HCT116 (cell line): ENCODE measurements at regions not wholly inside any gene's neighbourhood (a gene's known extent, or its start where the extent isn't known, plus 50 kb on each side); places are given as distances from the start of the nearest gene placed in this dataset.

Experiments
- ATAC-seq: fragments of 200-7000 bp; cut with Tn5 transposase; 2 replicates; pipeline ENCODE4 v1.9.1; 2020; ENCODE audit warnings: mild to moderate bottlenecking, moderate library complexity
- BruUV-seq: library from RNA; stranded (reverse); fragments of 400-500 nt; replicated peaks from 2 replicates; lab custom pipeline; 2021; lab: Mats Ljungman, UMichigan
- CTCF ChIA-PET: fragments of 300-600 bp; sonication (Branson Sonifier 250); formaldehyde crosslinking; loops from one replicate; lab custom pipeline; 2021; ENCODE audit warnings: antibody characterized with exemption; lab: Charles Lee
- POLR2A ChIA-PET: fragments of 300-600, 350-600 bp; sonication (Branson Sonifier 250); formaldehyde crosslinking; loops from one replicate; lab custom pipeline; 2021; ENCODE audit warnings: antibody characterized with exemption; lab: Charles Lee
- RAD21 ChIA-PET, 2 experiments: fragments of 300-600 bp; sonication (Branson Sonifier 250); formaldehyde crosslinking; loops; one replicate each; lab custom pipeline; 2023; ENCODE audit warnings: low total read pairs in 2 of 2; ENCODE audit not compliant: uncharacterized antibody in 2 of 2, unreplicated experiment in 2 of 2, low non-redundant PET in 1 of 2; lab: Charles Lee
- DNase-seq: peaks from one replicate; pipeline ENCODE4 v3.0.0-alpha.2; 2010; ENCODE audit warnings: low read depth, low spot score
- H2AFZ ChIP-seq: fragments of 200-600 bp; shearing (Covaris generic), sonication (generic); 2 replicates; pipeline ENCODE4 v1.6.1; 2017; ENCODE audit warnings: low read depth, mixed run types, mixed read lengths, antibody characterized with exemption, low read length; ENCODE audit not compliant: poor library complexity, severe bottlenecking
- H3K27ac ChIP-seq: 2 replicates; pipeline ENCODE4 v1.5.1; 2012; ENCODE audit warnings: low read depth, low read length
- H3K27me3 ChIP-seq: fragments of 200-600 bp; sonication (generic); 2 replicates; pipeline ENCODE4 v1.6.1; 2016; ENCODE audit warnings: mixed run types, low read length, mixed read lengths; ENCODE audit not compliant: insufficient read depth
- H3K36me3 ChIP-seq, 2 experiments: fragments of 200-500 bp in 1 of 2; fragments of 200-600 bp in 1 of 2; sonication (Bioruptor generic) in 1 of 2; sonication (generic) in 1 of 2; 2 replicates each; pipeline versions ENCODE4 v1.5.1 to v1.6.1; 2014 to 2016; ENCODE audit warnings: low read length in 2 of 2, inconsistent platforms in 1 of 2, mixed read lengths in 1 of 2, mixed run types in 1 of 2; ENCODE audit not compliant: insufficient read depth in 2 of 2, control insufficient read depth in 1 of 2
- H3K4me1 ChIP-seq, 2 experiments: fragments of 200-600 bp in 1 of 2; sonication (generic) in 1 of 2; 2 replicates each; pipeline versions ENCODE4 v1.5.1 to v1.6.1; 2012 to 2017; ENCODE audit warnings: low read length in 2 of 2, inconsistent platforms in 1 of 2, mild to moderate bottlenecking in 1 of 2, mixed read lengths in 1 of 2, mixed run types in 1 of 2, moderate library complexity in 1 of 2; ENCODE audit not compliant: insufficient read depth in 2 of 2, control insufficient read depth in 1 of 2
- H3K4me2 ChIP-seq: fragments of 200-600 bp; sonication (generic); 2 replicates; pipeline ENCODE4 v1.6.1; 2017; ENCODE audit warnings: mixed run types, low read length, mixed read lengths
- H3K4me3 ChIP-seq, 2 experiments: fragments of 200-600 bp in 1 of 2; sonication (generic) in 1 of 2; replicated peaks in 1 of 2; 2 replicates each; pipeline ENCODE4 v1.5.1; 2011 to 2016; ENCODE audit warnings: low read length in 2 of 2, control low read depth in 1 of 2, low read depth in 1 of 2, mild to moderate bottlenecking in 1 of 2, mixed read lengths in 1 of 2, mixed run types in 1 of 2
- H3K79me2 ChIP-seq: fragments of 200-600 bp; sonication (generic); 2 replicates; pipeline ENCODE4 v1.6.1; 2017; ENCODE audit warnings: mild to moderate bottlenecking, mixed run types, low read length, moderate library complexity, mixed read lengths; ENCODE audit not compliant: insufficient read depth
- H3K9ac ChIP-seq: fragments of 200-600 bp; sonication (generic); 2 replicates; pipeline ENCODE4 v1.6.1; 2016; ENCODE audit warnings: low read length, mixed read lengths
- H3K9me2 ChIP-seq: fragments of 200-600 bp; sonication (generic), shearing (Covaris generic); 2 replicates; pipeline ENCODE4 v1.6.1; 2017; ENCODE audit warnings: mixed run types, mild to moderate bottlenecking, moderate library complexity; ENCODE audit not compliant: insufficient read depth
- H3K9me3 ChIP-seq, 2 experiments: fragments of 200-500 bp in 1 of 2; fragments of 200-600 bp in 1 of 2; sonication (Bioruptor generic) in 1 of 2; sonication (generic) in 1 of 2; 2 replicates each; pipeline ENCODE4 v1.6.1; 2014 to 2017; ENCODE audit warnings: low read length in 2 of 2, mixed read lengths in 2 of 2, inconsistent platforms in 1 of 2, low read depth in 1 of 2, mild to moderate bottlenecking in 1 of 2, mixed run types in 1 of 2, moderate library complexity in 1 of 2; ENCODE audit not compliant: control insufficient read depth in 1 of 2, insufficient read depth in 1 of 2
- H4K20me1 ChIP-seq: fragments of 200-600 bp; sonication (generic), shearing (Covaris generic); 2 replicates; pipeline ENCODE4 v1.6.1; 2017; ENCODE audit warnings: mixed run types, mild to moderate bottlenecking, moderate library complexity; ENCODE audit not compliant: insufficient read depth
- ATF3 ChIP-seq: IDR thresholded peaks from 2 replicates; pipeline ENCODE4 v1.6.1; 2012
- CEBPB ChIP-seq: IDR thresholded peaks from 2 replicates; pipeline ENCODE4 v1.6.1; 2012; ENCODE audit warnings: low read depth
- ELF1 ChIP-seq: IDR thresholded peaks from 2 replicates; pipeline ENCODE4 v1.6.1; 2012; ENCODE audit warnings: low read depth, borderline replicate concordance
- EZH2phosphoT487 ChIP-seq: fragments of 200-600 bp; IDR thresholded peaks from 2 replicates; pipeline ENCODE4 v1.6.1; 2018; ENCODE audit warnings: antibody characterized with exemption, borderline replicate concordance
- FOSL1 ChIP-seq: IDR thresholded peaks from 2 replicates; pipeline ENCODE4 v1.6.1; 2012; ENCODE audit warnings: low read depth
- JUND ChIP-seq: IDR thresholded peaks from 2 replicates; pipeline ENCODE4 v1.6.1; 2012
- POLR2A ChIP-seq: IDR thresholded peaks from 2 replicates; pipeline ENCODE4 v1.7.0; 2011; ENCODE audit warnings: borderline replicate concordance; ENCODE audit not compliant: insufficient read depth, insufficient read length; ENCODE audit errors: extremely low read depth
- POLR2AphosphoS5 ChIP-seq: IDR thresholded peaks from 2 replicates; pipeline ENCODE4 v1.6.1; 2011; ENCODE audit warnings: mild to moderate bottlenecking, low read depth, low read length, moderate library complexity
- RAD21 ChIP-seq: IDR thresholded peaks from 2 replicates; pipeline ENCODE4 v1.6.1; 2012; ENCODE audit warnings: low read depth, mild to moderate bottlenecking
- REST ChIP-seq: IDR thresholded peaks from 2 replicates; pipeline ENCODE4 v1.6.1; 2012; ENCODE audit warnings: low read depth
- SIN3A ChIP-seq: IDR thresholded peaks from 2 replicates; pipeline ENCODE4 v1.6.1; 2012; ENCODE audit warnings: low read depth
- SP1 ChIP-seq: IDR thresholded peaks from 2 replicates; pipeline ENCODE4 v1.6.1; 2012; ENCODE audit warnings: low read depth
- SRF ChIP-seq: IDR thresholded peaks from 2 replicates; pipeline ENCODE4 v1.6.1; 2012; ENCODE audit warnings: low read depth
- TCF7L2 ChIP-seq: IDR thresholded peaks from 2 replicates; pipeline ENCODE4 v1.7.0; 2011; ENCODE audit warnings: borderline replicate concordance, inconsistent platforms; ENCODE audit not compliant: insufficient read depth, insufficient read length; ENCODE audit errors: extremely low read depth
- ZNF274 ChIP-seq: fragments of 200-500 bp; sonication (Bioruptor generic); IDR thresholded peaks from 2 replicates; pipeline ENCODE4 v1.6.1; 2014; ENCODE audit warnings: mild to moderate bottlenecking, low read depth, low read length, inconsistent platforms
- intact Hi-C: fragments of 100-400 bp; cut with micrococcal nuclease; formaldehyde crosslinking; loops from 2 replicates; pipeline ENCODE4 v1.10.0; 2022
- TF ChIP-seq, protein P1 (sequence below), 3 experiments: fragments of 200-600 bp in 1 of 3; sonication (generic) in 1 of 3; IDR thresholded peaks in 2 of 3; conservative IDR thresholded peaks in 1 of 3; 2 replicates each; pipeline ENCODE4 v1.5.1; 2012 to 2017; ENCODE audit warnings: low read depth in 2 of 3, low read length in 2 of 3, antibody characterized with exemption in 1 of 3, borderline replicate concordance in 1 of 3, control low read depth in 1 of 3, mild to moderate bottlenecking in 1 of 3, mixed read lengths in 1 of 3, mixed run types in 1 of 3, moderate library complexity in 1 of 3; ENCODE audit not compliant: insufficient read depth in 1 of 3
- TF ChIP-seq, protein P2 (sequence below): IDR thresholded peaks from 2 replicates; pipeline ENCODE4 v1.6.1; 2012

DNA sequence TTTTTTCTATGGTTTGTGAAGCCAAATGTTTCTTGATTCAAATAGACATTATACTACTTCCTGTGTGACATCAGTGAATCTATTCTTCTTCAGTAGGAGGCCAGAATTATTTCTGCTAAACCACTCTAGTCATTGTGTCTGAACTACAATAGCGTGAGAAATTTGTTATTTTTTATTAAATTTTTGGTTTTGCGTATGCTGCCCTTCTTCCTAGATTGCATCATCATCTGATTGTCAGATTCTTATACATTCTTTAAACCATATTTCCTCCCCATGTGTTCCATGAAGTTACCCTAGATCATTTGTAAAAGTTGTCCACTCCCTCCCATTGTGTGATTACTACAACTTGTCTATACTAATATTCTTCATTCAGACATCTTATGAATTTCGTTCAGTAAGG, 187.8 kb upstream of the SPRY2 start:
- no TSS peak for BruUV-seq
- intact Hi-C loops, result no loop called here
- no peak for ATAC-seq

DNA sequence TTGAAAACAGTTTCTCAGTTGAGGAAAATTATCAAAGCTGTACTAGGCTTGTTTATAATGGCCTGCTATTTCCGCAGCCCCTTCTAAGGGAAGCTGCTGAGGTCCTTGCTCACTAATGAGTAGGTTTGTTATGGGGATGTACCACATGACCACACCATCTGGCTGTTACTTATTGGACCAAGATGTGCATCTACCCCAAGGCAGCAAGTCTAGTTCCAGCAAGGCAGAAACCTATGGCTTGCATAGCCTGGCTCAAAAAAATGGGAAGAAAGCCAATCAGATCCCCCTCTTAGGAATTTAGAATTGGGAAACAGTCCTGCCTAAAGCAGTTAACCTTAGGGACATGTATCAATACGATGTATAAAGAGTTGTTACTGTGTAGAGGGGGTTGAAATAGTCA, 186.5 kb upstream of the SPRY2 start:
- no peak overlapping the region for H3K4me2 ChIP-seq
- POLR2A ChIA-PET, result no interaction called here
- CTCF ChIA-PET, result no interaction called here
- H3K9me3 ChIP-seq, result no peaks in the 10 kb centered on the region; a peak in 1 of 4 replicates
- H3K27ac ChIP-seq, result no peak overlapping the region
- no peaks in the 10 kb centered on the region for H4K20me1 ChIP-seq
- peaks cover 3 to 19% of the 10 kb centered on the region in 2 experiments; a peak in 2 of 4 replicates for H3K4me1 ChIP-seq
- no peak overlapping the region for H3K4me3 ChIP-seq
- no peak overlapping the region for H2AFZ ChIP-seq
- H3K36me3 ChIP-seq, result no peaks in the 10 kb centered on the region
- RAD21 ChIA-PET, result no interaction called here
- no TSS peak for BruUV-seq
- intact Hi-C loops, result no loop called here
- DNase-seq (no peak), ATAC-seq (no peak)
- no peaks in the 10 kb centered on the region for H3K9me2 ChIP-seq
- no peak overlapping the region for H3K9ac ChIP-seq
- no peaks in the 10 kb centered on the region for H3K79me2 ChIP-seq
- H3K27me3 ChIP-seq, result no peaks in the 10 kb centered on the region
- TF ChIP-seq REST (no peak), ZNF274 (no peak), JUND (no peak), ATF3 (no peak), SRF (no peak), CEBPB (no peak), RAD21 (no peak), SP1 (no peak), POLR2AphosphoS5 (no peak), POLR2A (no peak), EZH2phosphoT487 (no peak), FOSL1 (no peak), SIN3A (no peak), TCF7L2 (no peak), ELF1 (no peak)
- TF ChIP-seq, protein P1, sequence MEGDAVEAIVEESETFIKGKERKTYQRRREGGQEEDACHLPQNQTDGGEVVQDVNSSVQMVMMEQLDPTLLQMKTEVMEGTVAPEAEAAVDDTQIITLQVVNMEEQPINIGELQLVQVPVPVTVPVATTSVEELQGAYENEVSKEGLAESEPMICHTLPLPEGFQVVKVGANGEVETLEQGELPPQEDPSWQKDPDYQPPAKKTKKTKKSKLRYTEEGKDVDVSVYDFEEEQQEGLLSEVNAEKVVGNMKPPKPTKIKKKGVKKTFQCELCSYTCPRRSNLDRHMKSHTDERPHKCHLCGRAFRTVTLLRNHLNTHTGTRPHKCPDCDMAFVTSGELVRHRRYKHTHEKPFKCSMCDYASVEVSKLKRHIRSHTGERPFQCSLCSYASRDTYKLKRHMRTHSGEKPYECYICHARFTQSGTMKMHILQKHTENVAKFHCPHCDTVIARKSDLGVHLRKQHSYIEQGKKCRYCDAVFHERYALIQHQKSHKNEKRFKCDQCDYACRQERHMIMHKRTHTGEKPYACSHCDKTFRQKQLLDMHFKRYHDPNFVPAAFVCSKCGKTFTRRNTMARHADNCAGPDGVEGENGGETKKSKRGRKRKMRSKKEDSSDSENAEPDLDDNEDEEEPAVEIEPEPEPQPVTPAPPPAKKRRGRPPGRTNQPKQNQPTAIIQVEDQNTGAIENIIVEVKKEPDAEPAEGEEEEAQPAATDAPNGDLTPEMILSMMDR (IDR thresholded peaks at IDR 0.05 in 2 of 3, conservative IDR thresholded peaks at IDR 0.05 in 1 of 3; ENCODE audit: borderline replicate concordance in 1 of 3, insufficient read depth in 1 of 3, low read depth in 2 of 3, low read length in 2 of 3), result no peak
- TF ChIP-seq, protein P2, sequence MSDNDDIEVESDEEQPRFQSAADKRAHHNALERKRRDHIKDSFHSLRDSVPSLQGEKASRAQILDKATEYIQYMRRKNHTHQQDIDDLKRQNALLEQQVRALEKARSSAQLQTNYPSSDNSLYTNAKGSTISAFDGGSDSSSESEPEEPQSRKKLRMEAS, result no peak

More for the DNA sequence above, 187.8 kb upstream of the SPRY2 start:
- peaks cover 0 to 16% of the 10 kb centered on the region in 2 experiments; a peak in 2 of 4 replicates for H3K4me1 ChIP-seq
- CTCF ChIA-PET, result no interaction called here
- H3K79me2 ChIP-seq, result no peaks in the 10 kb centered on the region
- POLR2A ChIA-PET, result no interaction called here
- no peak overlapping the region for H3K4me3 ChIP-seq
- H3K27me3 ChIP-seq, result no peaks in the 10 kb centered on the region
- no peak overlapping the region for H3K9ac ChIP-seq
- no peak overlapping the region for H3K4me2 ChIP-seq
- no peaks in the 10 kb centered on the region; a peak in 1 of 4 replicates for H3K9me3 ChIP-seq
- H3K36me3 ChIP-seq, result no peaks in the 10 kb centered on the region
- DNase-seq, result no peak
- H3K27ac ChIP-seq, result no peak overlapping the region
- H2AFZ ChIP-seq, result no peak overlapping the region
- no peaks in the 10 kb centered on the region for H3K9me2 ChIP-seq
- no peaks in the 10 kb centered on the region for H4K20me1 ChIP-seq
- TF ChIP-seq ZNF274, result no peak
- RAD21 ChIA-PET, result no interaction called here
